ENCODE measurements at regions not wholly inside any gene's neighbourhood (a gene's known extent, or its start where the extent isn't known, plus 50 kb on each side); places are given as distances from the start of the nearest gene placed in this dataset.

DNA sequence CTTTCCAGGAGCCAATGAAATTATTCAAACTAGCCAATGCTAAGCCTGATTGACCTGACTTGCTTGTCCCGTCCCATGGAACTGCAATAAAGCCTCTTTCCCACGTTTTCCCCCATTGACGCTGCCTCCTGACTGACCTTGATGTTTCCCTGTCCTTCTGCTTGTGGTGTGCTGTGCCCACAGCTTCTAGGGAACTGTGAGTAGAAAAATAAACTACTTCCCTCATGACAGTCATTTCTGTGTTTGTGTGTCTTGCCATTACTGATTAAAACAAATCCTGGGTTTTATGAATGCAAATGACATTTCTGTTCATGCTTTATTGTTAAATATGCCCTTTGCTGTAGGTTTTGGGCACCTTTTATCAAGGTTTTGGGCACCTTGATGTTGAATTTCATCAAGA lies 91.3 kb upstream of the ABI1 start:
- Histone ChIP-seq H3K27me3 (ENCODE audit: insufficient read depth) (no peaks in the 10 kb centered on the region), H3K27ac (ENCODE audit: low read depth in 2 of 2, low read length in 1 of 2) (no peak overlapping the region), H3F3A (replicated peaks; ENCODE audit: insufficient read depth) (no peaks in the 10 kb centered on the region), H3K9ac (no peak overlapping the region), H4K20me1 (ENCODE audit: insufficient read depth) (no peaks in the 10 kb centered on the region), H3K9me3 (no peaks in the 10 kb centered on the region), H3K4me1 (ENCODE audit: control insufficient read depth in 1 of 2, insufficient read depth in 2 of 2, low read depth in 1 of 2, low read length in 1 of 2) (no peaks in the 10 kb centered on the region), H3K9me2 (no peaks in the 10 kb centered on the region), H3K4me3 (ENCODE audit: low read depth in 2 of 2, low read length in 1 of 2) (no peak overlapping the region), H3K79me2 (ENCODE audit: insufficient read depth) (no peaks in the 10 kb centered on the region), H3K36me3 (replicated peaks in 1 of 2; ENCODE audit: control insufficient read depth in 1 of 2, insufficient read depth in 2 of 2, low read length in 1 of 2) (no peaks in the 10 kb centered on the region), H3K4me2 (no peak overlapping the region), H2AFZ (ENCODE audit: low read depth) (no peak overlapping the region)
- ChIA-PET CTCF (no interaction called here), POLR2A (no interaction called here)
- WGBS (ENCODE audit: low lambda C conversion rate), result 32% methylated on average over 3 of the region's 3 CpGs
- TF ChIP-seq NRF1 (IDR thresholded peaks at IDR 0.05; ENCODE audit: low read depth, low read length), result no peak
- TF ChIP-seq EP300 (IDR thresholded peaks at IDR 0.05; ENCODE audit: borderline replicate concordance in 1 of 2, low read depth in 1 of 2, low read length in 1 of 2), result no peak
- TF ChIP-seq, protein P1, sequence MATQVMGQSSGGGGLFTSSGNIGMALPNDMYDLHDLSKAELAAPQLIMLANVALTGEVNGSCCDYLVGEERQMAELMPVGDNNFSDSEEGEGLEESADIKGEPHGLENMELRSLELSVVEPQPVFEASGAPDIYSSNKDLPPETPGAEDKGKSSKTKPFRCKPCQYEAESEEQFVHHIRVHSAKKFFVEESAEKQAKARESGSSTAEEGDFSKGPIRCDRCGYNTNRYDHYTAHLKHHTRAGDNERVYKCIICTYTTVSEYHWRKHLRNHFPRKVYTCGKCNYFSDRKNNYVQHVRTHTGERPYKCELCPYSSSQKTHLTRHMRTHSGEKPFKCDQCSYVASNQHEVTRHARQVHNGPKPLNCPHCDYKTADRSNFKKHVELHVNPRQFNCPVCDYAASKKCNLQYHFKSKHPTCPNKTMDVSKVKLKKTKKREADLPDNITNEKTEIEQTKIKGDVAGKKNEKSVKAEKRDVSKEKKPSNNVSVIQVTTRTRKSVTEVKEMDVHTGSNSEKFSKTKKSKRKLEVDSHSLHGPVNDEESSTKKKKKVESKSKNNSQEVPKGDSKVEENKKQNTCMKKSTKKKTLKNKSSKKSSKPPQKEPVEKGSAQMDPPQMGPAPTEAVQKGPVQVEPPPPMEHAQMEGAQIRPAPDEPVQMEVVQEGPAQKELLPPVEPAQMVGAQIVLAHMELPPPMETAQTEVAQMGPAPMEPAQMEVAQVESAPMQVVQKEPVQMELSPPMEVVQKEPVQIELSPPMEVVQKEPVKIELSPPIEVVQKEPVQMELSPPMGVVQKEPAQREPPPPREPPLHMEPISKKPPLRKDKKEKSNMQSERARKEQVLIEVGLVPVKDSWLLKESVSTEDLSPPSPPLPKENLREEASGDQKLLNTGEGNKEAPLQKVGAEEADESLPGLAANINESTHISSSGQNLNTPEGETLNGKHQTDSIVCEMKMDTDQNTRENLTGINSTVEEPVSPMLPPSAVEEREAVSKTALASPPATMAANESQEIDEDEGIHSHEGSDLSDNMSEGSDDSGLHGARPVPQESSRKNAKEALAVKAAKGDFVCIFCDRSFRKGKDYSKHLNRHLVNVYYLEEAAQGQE (IDR thresholded peaks at IDR 0.05; ENCODE audit: low read depth, low read length), result no peak
- TF ChIP-seq GATA2 (CRISPR knock-in tag; IDR thresholded peaks at IDR 0.05), result no peak
- TF ChIP-seq, protein P2, sequence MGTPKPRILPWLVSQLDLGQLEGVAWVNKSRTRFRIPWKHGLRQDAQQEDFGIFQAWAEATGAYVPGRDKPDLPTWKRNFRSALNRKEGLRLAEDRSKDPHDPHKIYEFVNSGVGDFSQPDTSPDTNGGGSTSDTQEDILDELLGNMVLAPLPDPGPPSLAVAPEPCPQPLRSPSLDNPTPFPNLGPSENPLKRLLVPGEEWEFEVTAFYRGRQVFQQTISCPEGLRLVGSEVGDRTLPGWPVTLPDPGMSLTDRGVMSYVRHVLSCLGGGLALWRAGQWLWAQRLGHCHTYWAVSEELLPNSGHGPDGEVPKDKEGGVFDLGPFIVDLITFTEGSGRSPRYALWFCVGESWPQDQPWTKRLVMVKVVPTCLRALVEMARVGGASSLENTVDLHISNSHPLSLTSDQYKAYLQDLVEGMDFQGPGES (IDR thresholded peaks at IDR 0.05; ENCODE audit: low read depth, low read length), result no peak
- no peak for TF ChIP-seq JUND (IDR thresholded peaks at IDR 0.05)
- no peak for TF ChIP-seq ELF1 (IDR thresholded peaks at IDR 0.05)
- no peak for TF ChIP-seq RAD21 (IDR thresholded peaks at IDR 0.05; ENCODE audit: low read length)
- TF ChIP-seq FOXM1 (IDR thresholded peaks at IDR 0.05; ENCODE audit: low read depth), result no peak
- no peak for TF ChIP-seq GABPA (IDR thresholded peaks at IDR 0.05; ENCODE audit: low read depth)
- TF ChIP-seq, protein P3, sequence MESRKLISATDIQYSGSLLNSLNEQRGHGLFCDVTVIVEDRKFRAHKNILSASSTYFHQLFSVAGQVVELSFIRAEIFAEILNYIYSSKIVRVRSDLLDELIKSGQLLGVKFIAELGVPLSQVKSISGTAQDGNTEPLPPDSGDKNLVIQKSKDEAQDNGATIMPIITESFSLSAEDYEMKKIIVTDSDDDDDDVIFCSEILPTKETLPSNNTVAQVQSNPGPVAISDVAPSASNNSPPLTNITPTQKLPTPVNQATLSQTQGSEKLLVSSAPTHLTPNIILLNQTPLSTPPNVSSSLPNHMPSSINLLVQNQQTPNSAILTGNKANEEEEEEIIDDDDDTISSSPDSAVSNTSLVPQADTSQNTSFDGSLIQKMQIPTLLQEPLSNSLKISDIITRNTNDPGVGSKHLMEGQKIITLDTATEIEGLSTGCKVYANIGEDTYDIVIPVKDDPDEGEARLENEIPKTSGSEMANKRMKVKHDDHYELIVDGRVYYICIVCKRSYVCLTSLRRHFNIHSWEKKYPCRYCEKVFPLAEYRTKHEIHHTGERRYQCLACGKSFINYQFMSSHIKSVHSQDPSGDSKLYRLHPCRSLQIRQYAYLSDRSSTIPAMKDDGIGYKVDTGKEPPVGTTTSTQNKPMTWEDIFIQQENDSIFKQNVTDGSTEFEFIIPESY (IDR thresholded peaks at IDR 0.05; ENCODE audit: borderline replicate concordance, low read depth), result no peak
- TF ChIP-seq NFIC (IDR thresholded peaks at IDR 0.05; ENCODE audit: borderline replicate concordance), result no peak
- TF ChIP-seq TCF12 (IDR thresholded peaks at IDR 0.05), result no peak
- TF ChIP-seq, protein P4, sequence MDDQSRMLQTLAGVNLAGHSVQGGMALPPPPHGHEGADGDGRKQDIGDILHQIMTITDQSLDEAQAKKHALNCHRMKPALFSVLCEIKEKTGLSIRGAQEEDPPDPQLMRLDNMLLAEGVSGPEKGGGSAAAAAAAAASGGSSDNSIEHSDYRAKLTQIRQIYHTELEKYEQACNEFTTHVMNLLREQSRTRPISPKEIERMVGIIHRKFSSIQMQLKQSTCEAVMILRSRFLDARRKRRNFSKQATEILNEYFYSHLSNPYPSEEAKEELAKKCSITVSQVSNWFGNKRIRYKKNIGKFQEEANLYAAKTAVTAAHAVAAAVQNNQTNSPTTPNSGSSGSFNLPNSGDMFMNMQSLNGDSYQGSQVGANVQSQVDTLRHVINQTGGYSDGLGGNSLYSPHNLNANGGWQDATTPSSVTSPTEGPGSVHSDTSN (IDR thresholded peaks at IDR 0.05), result no peak
- no peak for TF ChIP-seq POLR2AphosphoS5 (IDR thresholded peaks at IDR 0.05; ENCODE audit: low read depth, low read length)
- no peak for TF ChIP-seq YY1 (IDR thresholded peaks at IDR 0.05; ENCODE audit: low read depth)
- TF ChIP-seq FOXJ3 (CRISPR knock-in tag; IDR thresholded peaks at IDR 0.05), result no peak
- TF ChIP-seq, protein P5, sequence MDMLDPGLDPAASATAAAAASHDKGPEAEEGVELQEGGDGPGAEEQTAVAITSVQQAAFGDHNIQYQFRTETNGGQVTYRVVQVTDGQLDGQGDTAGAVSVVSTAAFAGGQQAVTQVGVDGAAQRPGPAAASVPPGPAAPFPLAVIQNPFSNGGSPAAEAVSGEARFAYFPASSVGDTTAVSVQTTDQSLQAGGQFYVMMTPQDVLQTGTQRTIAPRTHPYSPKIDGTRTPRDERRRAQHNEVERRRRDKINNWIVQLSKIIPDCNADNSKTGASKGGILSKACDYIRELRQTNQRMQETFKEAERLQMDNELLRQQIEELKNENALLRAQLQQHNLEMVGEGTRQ (IDR thresholded peaks at IDR 0.05; ENCODE audit: borderline replicate concordance, low read depth, low read length), result no peak
- no peak for DNase-seq
